ENCODE measurements at regions not wholly inside any gene's neighbourhood (a gene's known extent, or its start where the extent isn't known, plus 50 kb on each side); places are given as distances from the start of the nearest gene placed in this dataset.

- Mint-ChIP-seq H3K4me3 (no peak overlapping the region), H3K27me3 (no peaks in the 10 kb centered on the region), H3K36me3 (ENCODE audit: low read depth) (no peaks in the 10 kb centered on the region), H3K4me1 (no peaks in the 10 kb centered on the region), H3K27ac (no peak overlapping the region), H3K9me3 (peaks cover 11% of the 10 kb centered on the region)
- ChIA-PET POLR2A (no interaction called here), CTCF (no interaction called here)
- no peak for DNase-seq
Observed at GRCh38 chr4:62344474-62344873, 1144.3 kb downstream of the ADGRL3 start.

- Mint-ChIP-seq H3K27me3 (no peaks in the 10 kb centered on the region), H3K4me1 (no peaks in the 10 kb centered on the region), H3K27ac (no peak overlapping the region), H3K4me3 (no peak overlapping the region), H3K36me3 (ENCODE audit: low read depth) (no peaks in the 10 kb centered on the region), H3K9me3 (peaks cover 22% of the 10 kb centered on the region)
- POLR2A ChIA-PET = no interaction called here
- DNase-seq = no peak
- CTCF ChIA-PET = no interaction called here
Observed at GRCh38 chr4:62342346-62342745, 1142.2 kb downstream of the ADGRL3 start.

- ChIA-PET POLR2A (no interaction called here), CTCF (no interaction called here)
- DNase-seq = no peak
- Mint-ChIP-seq H3K36me3 (ENCODE audit: low read depth) (no peaks in the 10 kb centered on the region), H3K9me3 (peaks cover 15% of the 10 kb centered on the region), H3K4me3 (no peak overlapping the region), H3K4me1 (no peaks in the 10 kb centered on the region), H3K27ac (no peak overlapping the region), H3K27me3 (no peaks in the 10 kb centered on the region)
Observed at GRCh38 chr4:62328526-62328925, 1128.4 kb downstream of the ADGRL3 start.

- ChIA-PET POLR2A (no interaction called here), CTCF (no interaction called here)
- no peak for DNase-seq
- Mint-ChIP-seq H3K27me3 (no peaks in the 10 kb centered on the region), H3K4me3 (no peak overlapping the region), H3K36me3 (ENCODE audit: low read depth) (no peaks in the 10 kb centered on the region), H3K9me3 (peaks cover 15% of the 10 kb centered on the region), H3K4me1 (no peaks in the 10 kb centered on the region), H3K27ac (no peak overlapping the region)
Observed at GRCh38 chr4:62327612-62328297, 1127.6 kb downstream of the ADGRL3 start.

- H3K4me1 Mint-ChIP-seq = no peaks in the 10 kb centered on the region
- no peak for DNase-seq
- ChIA-PET CTCF (no interaction called here), POLR2A (no interaction called here)
- H3K9me3 Mint-ChIP-seq = peaks cover 6% of the 10 kb centered on the region
- H3K27me3 Mint-ChIP-seq = no peaks in the 10 kb centered on the region
- no peak overlapping the region for H3K4me3 Mint-ChIP-seq
- no peak overlapping the region for H3K27ac Mint-ChIP-seq
- no peaks in the 10 kb centered on the region for H3K36me3 Mint-ChIP-seq (ENCODE audit: low read depth)
Observed at GRCh38 chr4:62324215-62324614, 1124.1 kb downstream of the ADGRL3 start.

- Mint-ChIP-seq H3K9me3 (peaks cover 3% of the 10 kb centered on the region), H3K4me3 (no peak overlapping the region), H3K4me1 (no peaks in the 10 kb centered on the region), H3K27me3 (no peaks in the 10 kb centered on the region), H3K27ac (no peak overlapping the region), H3K36me3 (ENCODE audit: low read depth) (no peaks in the 10 kb centered on the region)
- ChIA-PET CTCF (no interaction called here), POLR2A (no interaction called here)
- no peak for DNase-seq
Observed at GRCh38 chr4:62320612-62321011, 1120.5 kb downstream of the ADGRL3 start.

GRCh38 chr4:62302710-62303109 lies 1102.6 kb downstream of the ADGRL3 start:
- Mint-ChIP-seq H3K9me3 (peaks cover 13% of the 10 kb centered on the region), H3K4me1 (no peaks in the 10 kb centered on the region), H3K27me3 (no peaks in the 10 kb centered on the region), H3K27ac (no peak overlapping the region), H3K4me3 (no peak overlapping the region), H3K36me3 (ENCODE audit: low read depth) (no peaks in the 10 kb centered on the region)
- ChIA-PET POLR2A (no interaction called here), CTCF (no interaction called here)
- DNase-seq = no peak

GRCh38 chr4:62301500-62301899 lies 1101.4 kb downstream of the ADGRL3 start:
- no peak for DNase-seq
- ChIA-PET POLR2A (no interaction called here), CTCF (no interaction called here)
- Mint-ChIP-seq H3K4me3 (no peak overlapping the region), H3K9me3 (peaks cover 16% of the 10 kb centered on the region), H3K27me3 (no peaks in the 10 kb centered on the region), H3K36me3 (ENCODE audit: low read depth) (no peaks in the 10 kb centered on the region), H3K4me1 (no peaks in the 10 kb centered on the region), H3K27ac (no peak overlapping the region)

GRCh38 chr4:62293551-62293950 lies 1093.4 kb downstream of the ADGRL3 start:
- Mint-ChIP-seq H3K4me3 (no peak overlapping the region), H3K27ac (no peak overlapping the region), H3K27me3 (no peaks in the 10 kb centered on the region), H3K36me3 (ENCODE audit: low read depth) (no peaks in the 10 kb centered on the region), H3K9me3 (peaks cover 4% of the 10 kb centered on the region), H3K4me1 (no peaks in the 10 kb centered on the region)
- ChIA-PET POLR2A (no interaction called here), CTCF (no interaction called here)
- DNase-seq = no peak

- no peaks in the 10 kb centered on the region for H3K4me1 Mint-ChIP-seq
- peaks cover 4% of the 10 kb centered on the region for H3K9me3 Mint-ChIP-seq
- no peaks in the 10 kb centered on the region for H3K36me3 Mint-ChIP-seq (ENCODE audit: low read depth)
- CTCF ChIA-PET = no interaction called here
- no peak overlapping the region for H3K27ac Mint-ChIP-seq
- no peak overlapping the region for H3K4me3 Mint-ChIP-seq
- POLR2A ChIA-PET = no interaction called here
- no peak for DNase-seq
- H3K27me3 Mint-ChIP-seq = no peaks in the 10 kb centered on the region
Observed at GRCh38 chr4:62292911-62293310, 1092.8 kb downstream of the ADGRL3 start.

GRCh38 chr4:62288808-62289541 lies 1088.8 kb downstream of the ADGRL3 start:
- DNase-seq = no peak
- no peaks in the 10 kb centered on the region for H3K27me3 Mint-ChIP-seq
- H3K36me3 Mint-ChIP-seq (ENCODE audit: low read depth) = no peaks in the 10 kb centered on the region
- no peaks in the 10 kb centered on the region for H3K9me3 Mint-ChIP-seq
- H3K4me3 Mint-ChIP-seq = no peak overlapping the region
- no peak overlapping the region for H3K27ac Mint-ChIP-seq
- ChIA-PET CTCF (no interaction called here), POLR2A (no interaction called here)
- H3K4me1 Mint-ChIP-seq = no peaks in the 10 kb centered on the region

GRCh38 chr4:62285026-62285425 lies 1084.9 kb downstream of the ADGRL3 start:
- POLR2A ChIA-PET = no interaction called here
- no peak for DNase-seq
- CTCF ChIA-PET = no interaction called here
- Mint-ChIP-seq H3K9me3 (peaks cover 3% of the 10 kb centered on the region), H3K27me3 (no peaks in the 10 kb centered on the region), H3K4me1 (no peaks in the 10 kb centered on the region), H3K36me3 (ENCODE audit: low read depth) (no peaks in the 10 kb centered on the region), H3K27ac (no peak overlapping the region), H3K4me3 (no peak overlapping the region)

- no peak overlapping the region for H3K4me3 Mint-ChIP-seq
Observed at GRCh38 chr4:62279689-62280088, 1079.6 kb downstream of the ADGRL3 start.

GRCh38 chr4:62275470-62275869 lies 1075.3 kb downstream of the ADGRL3 start:
- CTCF ChIA-PET = no interaction called here
- no peak overlapping the region for H3K27ac Mint-ChIP-seq

More at GRCh38 chr4:62279689-62280088, 1079.6 kb downstream of the ADGRL3 start:
- Mint-ChIP-seq H3K27ac (no peak overlapping the region), H3K27me3 (no peaks in the 10 kb centered on the region), H3K36me3 (ENCODE audit: low read depth) (no peaks in the 10 kb centered on the region), H3K9me3 (peaks cover 11% of the 10 kb centered on the region), H3K4me1 (no peaks in the 10 kb centered on the region)
- ChIA-PET CTCF (no interaction called here), POLR2A (no interaction called here)
- DNase-seq = no peak

More at GRCh38 chr4:62275470-62275869, 1075.3 kb downstream of the ADGRL3 start:
- no peaks in the 10 kb centered on the region for H3K4me1 Mint-ChIP-seq
- H3K9me3 Mint-ChIP-seq = peaks cover 13% of the 10 kb centered on the region
- H3K4me3 Mint-ChIP-seq = no peak overlapping the region
- DNase-seq = no peak
- H3K27me3 Mint-ChIP-seq = no peaks in the 10 kb centered on the region
- H3K36me3 Mint-ChIP-seq (ENCODE audit: low read depth) = no peaks in the 10 kb centered on the region
- POLR2A ChIA-PET = no interaction called here

All from activated CD4-positive, alpha-beta memory T cell treated with anti-CD3 and anti-CD28 coated beads, Interleukin-2, amount 10 ng/mL, durations not matched to agents 7 days and 5 days (primary cell).